ENCODE measurements at regions not wholly inside any gene's neighbourhood (a gene's known extent, or its start where the extent isn't known, plus 50 kb on each side); places are given as distances from the start of the nearest gene placed in this dataset.

- H3K4me3 ChIP-seq (ENCODE audit: low read length in 3 of 3), result no peak overlapping the region
- peaks cover 48 to 57% (median 51%) of the 10 kb centered on the region in 3 donors for H3K27me3 ChIP-seq (ENCODE audit: control insufficient read depth in 3 of 3, insufficient read depth in 3 of 3, low read length in 3 of 3)
- no peaks in the 10 kb centered on the region for H3K9me3 ChIP-seq (ENCODE audit: control insufficient read depth in 3 of 3, low read length in 3 of 3)
- no peaks in the 10 kb centered on the region for H3K36me3 ChIP-seq (ENCODE audit: control insufficient read depth in 3 of 3, insufficient read depth in 3 of 3, low read length in 3 of 3)
- H3K27ac ChIP-seq (ENCODE audit: low read depth, low read length), result no peak overlapping the region
- peaks cover 0 to 5% (median 5%) of the 10 kb centered on the region in 3 donors for H3K4me1 ChIP-seq (ENCODE audit: control insufficient read depth in 3 of 3, insufficient read depth in 3 of 3, low read length in 3 of 3)
- no peak overlapping the region for H3K9ac ChIP-seq (ENCODE audit: low read depth in 1 of 3, low read length in 3 of 3)
These were observed 169.3 kb downstream of the OLFM1 start for GRCh38 chr9:135256581-135257354.

GRCh38 chr9:135258461-135258860 lies 171.0 kb downstream of the OLFM1 start:
- no peak overlapping the region for H3K4me3 ChIP-seq (ENCODE audit: low read length in 3 of 3)
- no peak overlapping the region for H3K9ac ChIP-seq (ENCODE audit: low read depth in 1 of 3, low read length in 3 of 3)
- no peaks in the 10 kb centered on the region for H3K36me3 ChIP-seq (ENCODE audit: control insufficient read depth in 3 of 3, insufficient read depth in 3 of 3, low read length in 3 of 3)
- H3K4me1 ChIP-seq (ENCODE audit: control insufficient read depth in 3 of 3, insufficient read depth in 3 of 3, low read length in 3 of 3), result peaks cover 0 to 5% (median 5%) of the 10 kb centered on the region in 3 donors
- peaks cover 52 to 61% (median 58%) of the 10 kb centered on the region in 3 donors for H3K27me3 ChIP-seq (ENCODE audit: control insufficient read depth in 3 of 3, insufficient read depth in 3 of 3, low read length in 3 of 3)
- no peaks in the 10 kb centered on the region for H3K9me3 ChIP-seq (ENCODE audit: control insufficient read depth in 3 of 3, low read length in 3 of 3)
- no peak overlapping the region for H3K27ac ChIP-seq (ENCODE audit: low read depth, low read length)

- H3K4me1 ChIP-seq (ENCODE audit: control insufficient read depth in 3 of 3, insufficient read depth in 3 of 3, low read length in 3 of 3), result peaks cover 0 to 5% (median 5%) of the 10 kb centered on the region in 3 donors
- H3K9ac ChIP-seq (ENCODE audit: low read depth in 1 of 3, low read length in 3 of 3), result no peak overlapping the region
- H3K9me3 ChIP-seq (ENCODE audit: control insufficient read depth in 3 of 3, low read length in 3 of 3), result no peaks in the 10 kb centered on the region
- H3K27me3 ChIP-seq (ENCODE audit: control insufficient read depth in 3 of 3, insufficient read depth in 3 of 3, low read length in 3 of 3), result peaks cover 48 to 61% (median 57%) of the 10 kb centered on the region in 3 donors
- no peaks in the 10 kb centered on the region for H3K36me3 ChIP-seq (ENCODE audit: control insufficient read depth in 3 of 3, insufficient read depth in 3 of 3, low read length in 3 of 3)
- no peak overlapping the region for H3K27ac ChIP-seq (ENCODE audit: low read depth, low read length)
- no peak overlapping the region for H3K4me3 ChIP-seq (ENCODE audit: low read length in 3 of 3)
These were observed 171.8 kb downstream of the OLFM1 start for GRCh38 chr9:135259273-135259672.

GRCh38 chr9:135260221-135261180 lies 173.0 kb downstream of the OLFM1 start:
- H3K27me3 ChIP-seq (ENCODE audit: control insufficient read depth in 3 of 3, insufficient read depth in 3 of 3, low read length in 3 of 3), result peaks cover 54 to 69% (median 60%) of the 10 kb centered on the region in 3 donors

GRCh38 chr9:135262248-135262647 lies 174.8 kb downstream of the OLFM1 start:
- Histone ChIP-seq H3K9me3 (ENCODE audit: control insufficient read depth in 3 of 3, low read length in 3 of 3) (no peaks in the 10 kb centered on the region), H3K4me3 (ENCODE audit: low read length in 3 of 3) (no peak overlapping the region), H3K4me1 (ENCODE audit: control insufficient read depth in 3 of 3, insufficient read depth in 3 of 3, low read length in 3 of 3) (peaks cover 0 to 5% (median 4%) of the 10 kb centered on the region in 3 donors), H3K9ac (ENCODE audit: low read depth in 1 of 3, low read length in 3 of 3) (no peak overlapping the region), H3K27ac (ENCODE audit: low read depth, low read length) (no peak overlapping the region), H3K36me3 (ENCODE audit: control insufficient read depth in 3 of 3, insufficient read depth in 3 of 3, low read length in 3 of 3) (no peaks in the 10 kb centered on the region), H3K27me3 (ENCODE audit: control insufficient read depth in 3 of 3, insufficient read depth in 3 of 3, low read length in 3 of 3) (peaks cover 61 to 75% (median 62%) of the 10 kb centered on the region in 3 donors)

More at GRCh38 chr9:135260221-135261180, 173.0 kb downstream of the OLFM1 start:
- H3K27ac ChIP-seq (ENCODE audit: low read depth, low read length), result no peak overlapping the region
- H3K9ac ChIP-seq (ENCODE audit: low read depth in 1 of 3, low read length in 3 of 3), result no peak overlapping the region
- no peaks in the 10 kb centered on the region for H3K9me3 ChIP-seq (ENCODE audit: control insufficient read depth in 3 of 3, low read length in 3 of 3)
- H3K4me3 ChIP-seq (ENCODE audit: low read length in 3 of 3), result no peak overlapping the region
- peaks cover 0 to 5% (median 5%) of the 10 kb centered on the region in 3 donors for H3K4me1 ChIP-seq (ENCODE audit: control insufficient read depth in 3 of 3, insufficient read depth in 3 of 3, low read length in 3 of 3)
- H3K36me3 ChIP-seq (ENCODE audit: control insufficient read depth in 3 of 3, insufficient read depth in 3 of 3, low read length in 3 of 3), result no peaks in the 10 kb centered on the region

GRCh38 chr9:135263511-135263910 lies 176.0 kb downstream of the OLFM1 start:
- no peaks in the 10 kb centered on the region for H3K9me3 ChIP-seq (ENCODE audit: control insufficient read depth in 3 of 3, low read length in 3 of 3)
- H3K4me3 ChIP-seq (ENCODE audit: low read length in 3 of 3), result no peak overlapping the region
- H3K36me3 ChIP-seq (ENCODE audit: control insufficient read depth in 3 of 3, insufficient read depth in 3 of 3, low read length in 3 of 3), result no peaks in the 10 kb centered on the region
- no peak overlapping the region for H3K9ac ChIP-seq (ENCODE audit: low read depth in 1 of 3, low read length in 3 of 3)
- H3K4me1 ChIP-seq (ENCODE audit: control insufficient read depth in 3 of 3, insufficient read depth in 3 of 3, low read length in 3 of 3), result no peaks in the 10 kb centered on the region
- H3K27ac ChIP-seq (ENCODE audit: low read depth, low read length), result no peak overlapping the region
- peaks cover 52 to 70% (median 66%) of the 10 kb centered on the region in 3 donors for H3K27me3 ChIP-seq (ENCODE audit: control insufficient read depth in 3 of 3, insufficient read depth in 3 of 3, low read length in 3 of 3)

- H3K27me3 ChIP-seq (ENCODE audit: control insufficient read depth in 3 of 3, insufficient read depth in 3 of 3, low read length in 3 of 3), result peaks cover 52 to 69% (median 62%) of the 10 kb centered on the region in 3 donors
- H3K36me3 ChIP-seq (ENCODE audit: control insufficient read depth in 3 of 3, insufficient read depth in 3 of 3, low read length in 3 of 3), result no peaks in the 10 kb centered on the region
- H3K9me3 ChIP-seq (ENCODE audit: control insufficient read depth in 3 of 3, low read length in 3 of 3), result no peaks in the 10 kb centered on the region
- H3K4me3 ChIP-seq (ENCODE audit: low read length in 3 of 3), result no peak overlapping the region
- no peak overlapping the region for H3K9ac ChIP-seq (ENCODE audit: low read depth in 1 of 3, low read length in 3 of 3)
- H3K4me1 ChIP-seq (ENCODE audit: control insufficient read depth in 3 of 3, insufficient read depth in 3 of 3, low read length in 3 of 3), result no peaks in the 10 kb centered on the region
- H3K27ac ChIP-seq (ENCODE audit: low read depth, low read length), result no peak overlapping the region
These were observed 178.5 kb downstream of the OLFM1 start for GRCh38 chr9:135265931-135266330.

- H3K9ac ChIP-seq (ENCODE audit: low read depth in 1 of 3, low read length in 3 of 3), result no peak overlapping the region
- H3K9me3 ChIP-seq (ENCODE audit: control insufficient read depth in 3 of 3, low read length in 3 of 3), result no peaks in the 10 kb centered on the region
- H3K36me3 ChIP-seq (ENCODE audit: control insufficient read depth in 3 of 3, insufficient read depth in 3 of 3, low read length in 3 of 3), result no peaks in the 10 kb centered on the region
- H3K27me3 ChIP-seq (ENCODE audit: control insufficient read depth in 3 of 3, insufficient read depth in 3 of 3, low read length in 3 of 3), result peaks cover 43 to 69% (median 66%) of the 10 kb centered on the region in 3 donors
- no peak overlapping the region for H3K27ac ChIP-seq (ENCODE audit: low read depth, low read length)
- H3K4me3 ChIP-seq (ENCODE audit: low read length in 3 of 3), result no peak overlapping the region
- no peaks in the 10 kb centered on the region for H3K4me1 ChIP-seq (ENCODE audit: control insufficient read depth in 3 of 3, insufficient read depth in 3 of 3, low read length in 3 of 3)
These were observed 179.8 kb downstream of the OLFM1 start for GRCh38 chr9:135267191-135267809.

- no peaks in the 10 kb centered on the region for H3K4me1 ChIP-seq (ENCODE audit: control insufficient read depth in 3 of 3, insufficient read depth in 3 of 3, low read length in 3 of 3)
- peaks cover 45 to 69% (median 68%) of the 10 kb centered on the region in 3 donors for H3K27me3 ChIP-seq (ENCODE audit: control insufficient read depth in 3 of 3, insufficient read depth in 3 of 3, low read length in 3 of 3)
- H3K4me3 ChIP-seq (ENCODE audit: low read length in 3 of 3), result no peak overlapping the region
- H3K36me3 ChIP-seq (ENCODE audit: control insufficient read depth in 3 of 3, insufficient read depth in 3 of 3, low read length in 3 of 3), result no peaks in the 10 kb centered on the region
- no peaks in the 10 kb centered on the region for H3K9me3 ChIP-seq (ENCODE audit: control insufficient read depth in 3 of 3, low read length in 3 of 3)
- no peak overlapping the region for H3K9ac ChIP-seq (ENCODE audit: low read depth in 1 of 3, low read length in 3 of 3)
- no peak overlapping the region for H3K27ac ChIP-seq (ENCODE audit: low read depth, low read length)
These were observed 180.6 kb downstream of the OLFM1 start for GRCh38 chr9:135268031-135268430.
